ENCODE measurements at regions not wholly inside any gene's neighbourhood (a gene's known extent, or its start where the extent isn't known, plus 50 kb on each side); places are given as distances from the start of the nearest gene placed in this dataset.

GRCh38 chr5:117135851-117136250 lies 561.2 kb upstream of the SEMA6A start:
- BruUV-seq (replicated peaks): no TSS peak
- intact Hi-C loops (cut with micrococcal nuclease; ENCODE audit: unreplicated experiment): no loop called here

GRCh38 chr5:117133198-117133597 lies 558.6 kb upstream of the SEMA6A start:
- Histone ChIP-seq H4K20me1 (ENCODE audit: insufficient read depth) (0 out of 2 replicates have a peak, but pooled peaks cover 4% of the 10 kb centered on the region), H3K4me1 (replicated peaks; ENCODE audit: insufficient read depth) (no peaks in the 10 kb centered on the region), H3K36me3 (ENCODE audit: low read depth) (no peaks in the 10 kb centered on the region), H3K27ac (no peak overlapping the region), H3K27me3 (ENCODE audit: insufficient read depth, low read depth) (no peaks in the 10 kb centered on the region), H3K9me3 (ENCODE audit: insufficient read depth, low read depth) (no peaks in the 10 kb centered on the region), H3K9me2 (ENCODE audit: insufficient read depth) (no peaks in the 10 kb centered on the region), H2AFZ (no peak overlapping the region), H3K4me2 (no peak overlapping the region), H3F3A (ENCODE audit: insufficient read depth, low read depth) (no peaks in the 10 kb centered on the region), H3K4me3 (no peak overlapping the region), H3K79me2 (ENCODE audit: low read depth) (no peaks in the 10 kb centered on the region)
- POLR2A ChIA-PET (ENCODE audit: unreplicated experiment): no interaction called here
- CTCF ChIA-PET: no interaction called here
- TF ChIP-seq CTCF (conservative IDR thresholded peaks at IDR 0.05) (no peak), EZH2 (IDR thresholded peaks at IDR 0.05; ENCODE audit: low read depth) (no peak)
- BruUV-seq (replicated peaks): no TSS peak
- intact Hi-C loops (cut with micrococcal nuclease; ENCODE audit: unreplicated experiment): no loop called here
- DNase-seq: no peak

More at GRCh38 chr5:117135851-117136250, 561.2 kb upstream of the SEMA6A start:
- H3K27me3 ChIP-seq (ENCODE audit: insufficient read depth, low read depth): no peaks in the 10 kb centered on the region
- no peaks in the 10 kb centered on the region for H3K9me2 ChIP-seq (ENCODE audit: insufficient read depth)
- H3F3A ChIP-seq (ENCODE audit: insufficient read depth, low read depth): no peaks in the 10 kb centered on the region
- no peak overlapping the region for H3K27ac ChIP-seq
- no peak overlapping the region for H3K4me3 ChIP-seq
- POLR2A ChIA-PET (ENCODE audit: unreplicated experiment): no interaction called here
- 0 out of 2 replicates have a peak, but pooled peaks cover 4% of the 10 kb centered on the region for H4K20me1 ChIP-seq (ENCODE audit: insufficient read depth)
- H3K4me1 ChIP-seq (replicated peaks; ENCODE audit: insufficient read depth): no peaks in the 10 kb centered on the region
- no peak overlapping the region for H2AFZ ChIP-seq
- no peak for DNase-seq
- TF ChIP-seq EZH2 (IDR thresholded peaks at IDR 0.05; ENCODE audit: low read depth): no peak
- TF ChIP-seq CTCF (conservative IDR thresholded peaks at IDR 0.05): no peak
- H3K36me3 ChIP-seq (ENCODE audit: low read depth): no peaks in the 10 kb centered on the region
- H3K9me3 ChIP-seq (ENCODE audit: insufficient read depth, low read depth): no peaks in the 10 kb centered on the region
- H3K4me2 ChIP-seq: no peak overlapping the region
- CTCF ChIA-PET: no interaction called here
- no peaks in the 10 kb centered on the region for H3K79me2 ChIP-seq (ENCODE audit: low read depth)

- ChIA-PET CTCF (no interaction called here), POLR2A (ENCODE audit: unreplicated experiment) (no interaction called here)
- intact Hi-C loops (cut with micrococcal nuclease; ENCODE audit: unreplicated experiment): no loop called here
- no peak for DNase-seq
- TF ChIP-seq EZH2 (IDR thresholded peaks at IDR 0.05; ENCODE audit: low read depth) (no peak), CTCF (conservative IDR thresholded peaks at IDR 0.05) (no peak)
- Histone ChIP-seq H3K27ac (no peak overlapping the region), H3F3A (ENCODE audit: insufficient read depth, low read depth) (no peaks in the 10 kb centered on the region), H3K4me2 (no peak overlapping the region), H4K20me1 (ENCODE audit: insufficient read depth) (0 out of 2 replicates have a peak, but pooled peaks cover 4% of the 10 kb centered on the region), H3K9me3 (ENCODE audit: insufficient read depth, low read depth) (no peaks in the 10 kb centered on the region), H3K4me1 (replicated peaks; ENCODE audit: insufficient read depth) (no peaks in the 10 kb centered on the region), H3K27me3 (ENCODE audit: insufficient read depth, low read depth) (no peaks in the 10 kb centered on the region), H3K9me2 (ENCODE audit: insufficient read depth) (no peaks in the 10 kb centered on the region), H3K79me2 (ENCODE audit: low read depth) (no peaks in the 10 kb centered on the region), H2AFZ (no peak overlapping the region), H3K4me3 (no peak overlapping the region), H3K36me3 (ENCODE audit: low read depth) (no peaks in the 10 kb centered on the region)
- no TSS peak for BruUV-seq (replicated peaks)
Observed at GRCh38 chr5:117131876-117132275, 557.3 kb upstream of the SEMA6A start.
